GM21529 (cell line): ENCODE measurements at regions not wholly inside any gene's neighbourhood (a gene's known extent, or its start where the extent isn't known, plus 50 kb on each side); places are given as distances from the start of the nearest gene placed in this dataset.

Experiments
- ATAC-seq: cut with Tn5 transposase; IDR thresholded peaks from one replicate; pipeline ENCODE4 v1.9.1; 2021; ENCODE audit not compliant: unreplicated experiment

DNA sequence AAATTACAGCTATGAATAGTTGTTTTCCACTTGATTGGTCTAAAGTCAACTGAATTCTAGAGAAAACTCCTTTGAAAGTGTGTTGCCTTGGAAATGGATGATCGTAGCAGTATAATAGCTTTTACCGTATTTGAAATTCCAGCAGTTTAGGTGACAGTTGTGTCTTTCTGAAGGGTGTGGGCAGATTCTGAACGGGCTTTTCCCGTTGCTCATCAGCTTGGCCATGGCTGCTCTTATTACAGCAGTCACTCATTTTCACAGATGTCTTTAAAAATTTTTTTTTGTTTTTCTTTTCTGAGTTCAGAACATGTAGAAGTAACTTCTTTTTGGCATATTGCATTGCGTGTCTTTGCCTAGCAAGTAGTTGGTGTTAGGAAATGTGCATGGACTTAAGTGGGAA, 69.6 kb upstream of the SLC4A4 start:
- ATAC-seq, result no peak

GRCh38 chr4:71270901-71271300, 67.9 kb upstream of the SLC4A4 start:
- ATAC-seq, result no peak

GRCh38 chr4:71272976-71273375, 65.8 kb upstream of the SLC4A4 start:
- no peak for ATAC-seq

DNA sequence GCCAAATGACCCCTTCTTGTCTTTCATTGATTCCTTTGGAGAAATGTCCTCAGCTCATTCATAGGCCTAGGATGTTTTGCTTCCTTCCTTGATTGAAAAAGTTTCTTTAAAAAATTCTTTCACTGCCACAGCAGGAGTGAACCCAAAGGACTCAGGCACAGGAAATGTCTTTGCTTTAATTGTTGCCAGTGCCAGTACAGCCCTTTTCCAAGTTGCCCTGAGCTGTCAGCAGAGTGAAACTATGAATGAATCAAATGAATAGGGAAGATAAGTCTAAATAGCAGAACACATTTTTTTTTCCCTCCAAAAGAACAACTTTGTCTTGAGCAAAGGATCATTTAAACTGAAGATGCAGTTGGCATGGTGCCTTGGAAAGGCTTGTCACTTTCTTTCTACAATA, 63.8 kb upstream of the SLC4A4 start:
- ATAC-seq, result no peak

DNA sequence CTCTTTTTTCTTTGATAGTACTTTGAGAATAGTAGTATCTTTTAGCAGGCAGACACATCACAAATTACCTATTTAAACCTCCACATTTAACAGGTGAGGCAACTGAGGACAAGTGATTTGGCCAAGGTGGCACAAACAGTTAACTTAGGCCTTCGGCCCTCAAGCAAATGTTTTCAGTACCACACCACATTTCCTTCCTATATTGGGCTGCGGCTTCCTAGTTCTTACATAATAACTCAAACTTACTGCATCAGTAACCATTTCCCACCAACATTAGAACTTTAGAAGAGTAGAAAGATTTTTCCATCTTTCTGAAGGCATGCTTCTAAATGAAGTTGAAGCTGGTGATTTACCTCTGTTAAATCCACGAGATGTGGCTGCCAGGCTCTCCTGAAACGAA, 63.2 kb upstream of the SLC4A4 start:
- peak; percentile 60 for ATAC-seq

DNA sequence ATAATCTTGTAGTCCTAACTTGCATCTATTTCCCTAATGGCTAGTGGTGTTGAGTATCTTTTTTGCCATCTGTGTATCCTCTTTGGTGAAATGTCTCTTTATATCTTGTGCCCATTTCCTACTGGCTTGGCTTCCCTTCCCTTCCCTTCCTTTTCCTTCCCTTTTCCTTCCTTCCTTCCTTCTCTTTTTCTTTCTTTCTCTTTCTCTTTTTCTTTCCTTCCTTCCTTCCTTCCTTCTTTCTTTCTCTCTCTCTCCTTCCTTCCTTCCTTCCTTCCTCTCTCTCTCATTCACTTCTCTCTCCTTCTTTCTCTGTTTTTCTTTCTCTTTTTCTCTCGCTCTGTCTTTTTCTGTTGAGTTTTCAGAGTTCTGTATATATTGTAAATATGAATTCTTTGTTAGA, 61.5 kb upstream of the SLC4A4 start:
- ATAC-seq, result no peak

- ATAC-seq, result no peak
Measured at GRCh38 chr4:71283642-71284257, 55.1 kb upstream of the SLC4A4 start.

GRCh38 chr4:71287305-71287704, 51.5 kb upstream of the SLC4A4 start:
- no peak for ATAC-seq

DNA sequence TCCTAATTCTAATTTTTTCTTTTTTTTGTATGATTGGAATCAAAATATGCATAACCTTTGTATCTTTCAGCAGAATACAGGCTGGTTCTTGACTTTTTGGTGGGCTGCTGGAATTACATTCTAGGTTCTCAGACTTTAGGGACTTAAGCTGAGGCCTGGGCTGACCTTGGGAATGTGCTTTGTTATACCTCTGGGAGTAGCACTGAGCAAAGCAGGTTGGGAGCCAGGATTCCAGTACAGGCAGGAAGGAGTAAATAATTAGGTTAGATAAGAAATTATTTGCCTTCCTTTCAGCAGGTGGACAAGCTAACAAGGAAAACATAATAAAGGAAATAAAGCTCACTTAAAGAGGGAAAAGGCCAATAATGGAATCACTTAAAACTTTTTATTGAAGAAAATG, 49.9 kb upstream of the SLC4A4 start:
- ATAC-seq, result no peak
